Stimulated activated CD8-positive, alpha-beta memory T cell treated with anti-CD3 and anti-CD28 coated beads, Interleukin-4, amount 100 ng/mL, for 4 hours (primary cell): ENCODE measurements at regions not wholly inside any gene's neighbourhood (a gene's known extent, or its start where the extent isn't known, plus 50 kb on each side); places are given as distances from the start of the nearest gene placed in this dataset.

Experiments
- DNase-seq, 2 donors: peaks; one replicate each; pipeline ENCODE4 v3.0.0-alpha.2; 2020; ENCODE audit warnings: low read depth in 2 of 2, low spot score in 1 of 2

- DNase-seq = no peak
Measured at GRCh38 chr2:60324536-60324935, 228.9 kb downstream of the BCL11A start.

GRCh38 chr2:60321816-60322215 lies 231.6 kb downstream of the BCL11A start:
- DNase-seq = no peak

GRCh38 chr2:60320724-60321123 lies 232.7 kb downstream of the BCL11A start:
- DNase-seq = no peak

- no peak for DNase-seq
Measured at GRCh38 chr2:60319031-60319547, 234.4 kb downstream of the BCL11A start.

- no peak for DNase-seq
Measured at GRCh38 chr2:60318544-60318943, 234.9 kb downstream of the BCL11A start.

GRCh38 chr2:60317844-60318243 lies 235.6 kb downstream of the BCL11A start:
- DNase-seq = no peak

- DNase-seq = no peak
Measured at GRCh38 chr2:60317034-60317386, 236.4 kb downstream of the BCL11A start.

GRCh38 chr2:60316381-60317033 lies 236.9 kb downstream of the BCL11A start:
- DNase-seq = no peak

GRCh38 chr2:60313470-60314172 lies 239.8 kb downstream of the BCL11A start:
- DNase-seq = no peak

- DNase-seq = no peak
Measured at GRCh38 chr2:60312618-60313017, 240.8 kb downstream of the BCL11A start.

GRCh38 chr2:60311524-60311923 lies 241.9 kb downstream of the BCL11A start:
- DNase-seq = no peak

- DNase-seq = no peak
Measured at GRCh38 chr2:60309941-60310660, 243.4 kb downstream of the BCL11A start.

- no peak for DNase-seq
Measured at GRCh38 chr2:60309336-60309735, 244.1 kb downstream of the BCL11A start.

GRCh38 chr2:60306267-60306861 lies 247.1 kb downstream of the BCL11A start:
- no peak for DNase-seq

GRCh38 chr2:60303680-60304079 lies 249.8 kb downstream of the BCL11A start:
- DNase-seq = no peak

- DNase-seq = no peak
Measured at GRCh38 chr2:60302377-60303126, 250.9 kb downstream of the BCL11A start.

GRCh38 chr2:60301726-60302125 lies 251.7 kb downstream of the BCL11A start:
- DNase-seq = no peak

- DNase-seq = no peak
Measured at GRCh38 chr2:60299179-60299578, 254.3 kb downstream of the BCL11A start.

- DNase-seq = no peak
Measured at GRCh38 chr2:60298006-60298696, 255.3 kb downstream of the BCL11A start.

- DNase-seq = no peak
Measured at GRCh38 chr2:60297296-60298005, 256.0 kb downstream of the BCL11A start.
